ENCODE measurements at regions not wholly inside any gene's neighbourhood (a gene's known extent, or its start where the extent isn't known, plus 50 kb on each side); places are given as distances from the start of the nearest gene placed in this dataset.

DNA sequence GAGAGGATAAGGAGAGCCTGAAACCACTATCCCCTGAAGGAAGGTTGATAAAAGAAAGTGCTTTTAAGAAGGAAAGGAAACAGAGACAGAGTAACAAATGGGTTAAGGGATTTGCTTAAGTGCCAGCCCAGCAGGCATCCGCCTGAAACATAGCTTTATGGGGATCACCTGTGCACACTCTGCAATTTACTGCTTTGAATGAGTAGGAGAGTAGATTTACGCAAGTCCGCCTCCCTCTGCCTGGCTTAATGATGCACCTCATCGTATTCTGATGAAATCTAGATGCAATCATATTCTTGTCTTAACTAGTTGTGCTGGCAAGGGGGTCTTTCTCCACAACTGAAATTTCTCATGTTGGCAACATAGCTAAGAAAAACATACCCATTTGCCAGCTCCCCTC, 101.1 kb upstream of the ID4 start:
- TF ChIP-seq CTCF (IDR thresholded peaks at IDR 0.05 in 2 of 3, conservative IDR thresholded peaks at IDR 0.05 in 1 of 3; ENCODE audit: borderline replicate concordance in 1 of 3, insufficient read depth in 1 of 3, low read depth in 2 of 3, low read length in 2 of 3) (no peak), MAX (IDR thresholded peaks at IDR 0.05) (no peak), POLR2A (IDR thresholded peaks at IDR 0.05; ENCODE audit: borderline replicate concordance, extremely low read depth, insufficient read depth, insufficient read length) (no peak), JUND (IDR thresholded peaks at IDR 0.05) (no peak), ELF1 (IDR thresholded peaks at IDR 0.05; ENCODE audit: borderline replicate concordance, low read depth) (no peak), EZH2 (IDR thresholded peaks at IDR 0.05) (no peak), YY1 (IDR thresholded peaks at IDR 0.05; ENCODE audit: extremely low read depth, insufficient replicate concordance, low read depth, low read length) (no peak), EGR1 (IDR thresholded peaks at IDR 0.05; ENCODE audit: low read depth) (no peak), POLR2AphosphoS5 (IDR thresholded peaks at IDR 0.05; ENCODE audit: low read depth, low read length) (no peak), RAD21 (IDR thresholded peaks at IDR 0.05; ENCODE audit: low read depth) (no peak)
